ENCODE measurements at regions not wholly inside any gene's neighbourhood (a gene's known extent, or its start where the extent isn't known, plus 50 kb on each side); places are given as distances from the start of the nearest gene placed in this dataset.

- no peaks in the 10 kb centered on the region for H3K36me3 ChIP-seq
- ATAC-seq (ENCODE audit: insufficient number of reproducible peaks, low FRiP score, low read depth) (no peak), DNase-seq (ENCODE audit: low spot score) (no peak)
- TF ChIP-seq, protein P1, sequence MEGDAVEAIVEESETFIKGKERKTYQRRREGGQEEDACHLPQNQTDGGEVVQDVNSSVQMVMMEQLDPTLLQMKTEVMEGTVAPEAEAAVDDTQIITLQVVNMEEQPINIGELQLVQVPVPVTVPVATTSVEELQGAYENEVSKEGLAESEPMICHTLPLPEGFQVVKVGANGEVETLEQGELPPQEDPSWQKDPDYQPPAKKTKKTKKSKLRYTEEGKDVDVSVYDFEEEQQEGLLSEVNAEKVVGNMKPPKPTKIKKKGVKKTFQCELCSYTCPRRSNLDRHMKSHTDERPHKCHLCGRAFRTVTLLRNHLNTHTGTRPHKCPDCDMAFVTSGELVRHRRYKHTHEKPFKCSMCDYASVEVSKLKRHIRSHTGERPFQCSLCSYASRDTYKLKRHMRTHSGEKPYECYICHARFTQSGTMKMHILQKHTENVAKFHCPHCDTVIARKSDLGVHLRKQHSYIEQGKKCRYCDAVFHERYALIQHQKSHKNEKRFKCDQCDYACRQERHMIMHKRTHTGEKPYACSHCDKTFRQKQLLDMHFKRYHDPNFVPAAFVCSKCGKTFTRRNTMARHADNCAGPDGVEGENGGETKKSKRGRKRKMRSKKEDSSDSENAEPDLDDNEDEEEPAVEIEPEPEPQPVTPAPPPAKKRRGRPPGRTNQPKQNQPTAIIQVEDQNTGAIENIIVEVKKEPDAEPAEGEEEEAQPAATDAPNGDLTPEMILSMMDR (IDR thresholded peaks at IDR 0.05): no peak
- peaks cover 0 to 11% of the 10 kb centered on the region in 2 donors for H3K4me1 ChIP-seq (ENCODE audit: control insufficient read depth in 1 of 2, low read depth in 2 of 2)
- no peaks in the 10 kb centered on the region for H3K27me3 ChIP-seq (replicated peaks; ENCODE audit: insufficient read depth)
- no peak overlapping the region for H3K27ac ChIP-seq
- no peak overlapping the region for H3K4me3 ChIP-seq
- peaks cover 4% of the 10 kb centered on the region for H3K9me3 ChIP-seq
Measured at GRCh38 chr5:174242573-174242972, 197.1 kb downstream of the NSG2 start.

- H3K4me1 ChIP-seq (ENCODE audit: control insufficient read depth in 1 of 2, low read depth in 2 of 2): peaks cover 0 to 11% of the 10 kb centered on the region in 2 donors
- no peak overlapping the region for H3K4me3 ChIP-seq
- peaks cover 4% of the 10 kb centered on the region for H3K9me3 ChIP-seq
- TF ChIP-seq, protein P1 (IDR thresholded peaks at IDR 0.05): no peak
- no peaks in the 10 kb centered on the region for H3K36me3 ChIP-seq
- H3K27me3 ChIP-seq (replicated peaks; ENCODE audit: insufficient read depth): no peaks in the 10 kb centered on the region
- H3K27ac ChIP-seq: no peak overlapping the region
- DNase-seq (ENCODE audit: low spot score) (no peak), ATAC-seq (ENCODE audit: insufficient number of reproducible peaks, low FRiP score, low read depth) (no peak)
Measured at GRCh38 chr5:174243904-174244303, 198.4 kb downstream of the NSG2 start.

- Histone ChIP-seq H3K27ac (no peak overlapping the region), H3K9me3 (no peaks in the 10 kb centered on the region), H3K27me3 (replicated peaks; ENCODE audit: insufficient read depth) (no peaks in the 10 kb centered on the region), H3K4me1 (ENCODE audit: control insufficient read depth in 1 of 2, low read depth in 2 of 2) (peaks cover 0 to 11% of the 10 kb centered on the region in 2 donors), H3K36me3 (no peaks in the 10 kb centered on the region), H3K4me3 (no peak overlapping the region)
- ATAC-seq (ENCODE audit: insufficient number of reproducible peaks, low FRiP score, low read depth) (no peak), DNase-seq (ENCODE audit: low spot score) (no peak)
- TF ChIP-seq, protein P1 (IDR thresholded peaks at IDR 0.05): no peak
Measured at GRCh38 chr5:174245516-174246075, 200.1 kb downstream of the NSG2 start.

DNA sequence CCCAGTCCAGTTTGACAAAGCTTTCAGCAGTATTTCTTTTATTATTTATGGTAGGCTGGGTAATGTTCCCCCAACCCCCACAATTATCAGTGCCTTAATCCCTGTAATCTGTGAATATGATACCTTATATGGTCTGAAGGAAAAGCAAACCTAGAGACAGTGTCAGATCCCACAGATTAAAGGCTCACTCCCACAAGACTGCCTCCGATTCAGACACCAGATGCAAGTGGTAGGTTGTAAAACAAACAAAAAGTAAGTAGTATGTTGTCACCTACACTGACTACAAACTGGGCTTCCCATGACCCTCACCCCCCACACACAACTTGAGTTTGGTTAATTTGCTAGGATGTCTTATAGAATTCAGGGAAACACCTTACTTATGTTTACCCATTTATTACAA, 201.2 kb downstream of the NSG2 start:
- H3K4me1 ChIP-seq (ENCODE audit: control insufficient read depth in 1 of 2, low read depth in 2 of 2): peaks cover 0 to 11% of the 10 kb centered on the region in 2 donors
- H3K27ac ChIP-seq: no peak overlapping the region
- DNase-seq (ENCODE audit: low spot score) (no peak), ATAC-seq (ENCODE audit: insufficient number of reproducible peaks, low FRiP score, low read depth) (no peak)
- no peaks in the 10 kb centered on the region for H3K9me3 ChIP-seq
- no peaks in the 10 kb centered on the region for H3K36me3 ChIP-seq
- TF ChIP-seq, protein P1 (IDR thresholded peaks at IDR 0.05): no peak
- no peak overlapping the region for H3K4me3 ChIP-seq
- no peaks in the 10 kb centered on the region for H3K27me3 ChIP-seq (replicated peaks; ENCODE audit: insufficient read depth)

DNA sequence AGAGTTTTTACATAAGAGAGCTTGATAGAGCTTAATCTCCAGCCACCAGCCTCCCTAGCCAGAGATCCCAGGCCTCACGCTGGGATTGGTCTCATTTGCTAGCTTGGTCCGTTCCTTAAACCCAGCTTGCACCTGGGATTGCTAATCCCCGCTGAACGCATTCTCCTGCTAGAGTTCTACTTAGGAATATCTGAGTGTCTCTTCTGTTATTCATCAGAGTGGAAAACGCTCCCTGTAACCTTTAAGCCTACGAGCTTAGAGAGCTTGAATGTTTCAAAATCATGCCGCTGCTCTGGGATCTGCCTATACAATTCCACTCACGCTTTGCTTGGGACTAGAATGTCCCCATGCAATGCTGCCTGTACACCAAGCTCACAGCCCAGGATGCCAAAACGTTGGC, 201.8 kb downstream of the NSG2 start:
- ATAC-seq (ENCODE audit: insufficient number of reproducible peaks, low FRiP score, low read depth) (no peak), DNase-seq (ENCODE audit: low spot score) (no peak)
- no peaks in the 10 kb centered on the region for H3K9me3 ChIP-seq
- H3K36me3 ChIP-seq: no peaks in the 10 kb centered on the region
- no peak overlapping the region for H3K27ac ChIP-seq
- TF ChIP-seq, protein P1 (IDR thresholded peaks at IDR 0.05): no peak
- no peaks in the 10 kb centered on the region for H3K27me3 ChIP-seq (replicated peaks; ENCODE audit: insufficient read depth)
- H3K4me1 ChIP-seq (ENCODE audit: control insufficient read depth in 1 of 2, low read depth in 2 of 2): peaks cover 0 to 11% of the 10 kb centered on the region in 2 donors
- no peak overlapping the region for H3K4me3 ChIP-seq

All from thoracic aorta (tissue), 2 donors.